Activated naive CD4-positive, alpha-beta T cell treated with anti-CD3 and anti-CD28 coated beads for 36 hours (primary cell): ENCODE measurements at regions not wholly inside any gene's neighbourhood (a gene's known extent, or its start where the extent isn't known, plus 50 kb on each side); places are given as distances from the start of the nearest gene placed in this dataset.

ENCODE experiments used
- CTCF ChIA-PET: fragments of 350-600 bp; sonication (Branson Sonifier 250); formaldehyde crosslinking; loops from one replicate; lab custom pipeline; 2021; ENCODE audit warnings: antibody characterized with exemption; lab: Charles Lee
- DNase-seq: peaks from one replicate; pipeline ENCODE4 v3.0.0-alpha.2; 2020
- H3K27ac Mint-ChIP-seq: one replicate; pipeline ENCODE4 v1.8.0; 2021; ENCODE audit warnings: mild to moderate bottlenecking, mixed read lengths
- H3K27me3 Mint-ChIP-seq: one replicate; pipeline ENCODE4 v1.8.0; 2021; ENCODE audit warnings: low read depth, mixed read lengths
- H3K36me3 Mint-ChIP-seq: one replicate; pipeline ENCODE4 v1.8.0; 2021; ENCODE audit warnings: low read depth, mixed read lengths
- H3K4me1 Mint-ChIP-seq: one replicate; pipeline ENCODE4 v1.8.0; 2021; ENCODE audit warnings: low read depth, mixed read lengths
- H3K4me3 Mint-ChIP-seq: one replicate; pipeline ENCODE4 v1.8.0; 2021; ENCODE audit warnings: mild to moderate bottlenecking, moderate library complexity, mixed read lengths
- H3K9me3 Mint-ChIP-seq: one replicate; pipeline ENCODE4 v1.8.0; 2021; ENCODE audit warnings: mixed read lengths
- intact Hi-C: fragments of 100-400 bp; cut with micrococcal nuclease; formaldehyde crosslinking; loops from one replicate; pipeline ENCODE4 v1.15.1; 2023

DNA sequence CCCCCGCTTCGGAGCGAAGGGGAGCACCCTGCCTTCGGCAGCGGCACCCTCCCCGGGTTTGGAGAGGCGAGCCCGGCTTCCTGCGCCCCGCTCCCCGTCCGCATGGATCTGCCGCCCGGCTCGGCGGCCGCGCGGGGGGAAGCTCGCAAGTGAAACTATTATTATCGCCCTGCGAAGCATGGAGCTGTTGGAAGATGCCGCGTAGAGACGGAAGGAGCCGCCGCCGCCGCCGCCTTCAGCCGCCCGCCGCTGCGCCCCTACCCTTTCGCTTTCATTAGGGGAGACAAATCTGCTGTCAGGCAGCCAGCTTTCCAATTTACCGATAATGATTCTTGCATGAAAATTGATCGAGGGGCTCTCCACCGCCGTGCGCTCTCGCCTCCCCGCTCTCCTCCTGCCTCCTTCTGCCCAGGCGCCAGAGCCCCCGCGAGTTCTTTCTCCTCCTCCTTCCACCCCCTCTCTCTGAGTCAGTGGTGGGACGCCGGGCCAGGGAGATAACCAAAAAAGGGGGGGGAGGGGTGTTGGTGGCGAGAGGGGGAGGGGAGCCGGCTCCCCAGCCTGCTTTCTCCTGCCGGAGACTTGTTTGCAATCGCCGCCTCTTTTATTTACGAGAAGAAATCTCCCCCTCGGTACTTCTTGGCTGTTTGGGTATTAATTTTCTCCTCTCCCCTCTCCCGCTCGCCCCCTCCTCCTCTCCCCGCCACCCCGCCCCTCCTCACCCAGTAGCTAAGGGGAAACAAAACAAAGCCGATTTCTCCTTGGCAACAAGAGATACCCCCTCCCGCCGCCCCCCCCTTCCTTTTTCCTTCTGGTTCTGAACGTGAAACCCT lies 58.0 kb upstream of the GSE1 start:
- peak overlapping the region; percentile 94 for H3K27ac Mint-ChIP-seq
- intact Hi-C loops, result loop anchor here (1.0 to 10.0 kb wide), 8 partner anchors 15 to 910 kb away; partner anchors contain the start of genes IRF8, KIAA0513 and KLHL36
- DNase-seq, result peak; percentile 72
- no peaks in the 10 kb centered on the region for H3K9me3 Mint-ChIP-seq
- CTCF ChIA-PET, result interaction anchor here (1.6 to 4.3 kb wide), 2 partner anchors 62 to 75 kb away, joined by 4 to 29 read pairs; no protein-coding TSS in a partner anchor
- peaks cover 3% of the 10 kb centered on the region for H3K36me3 Mint-ChIP-seq
- no peaks in the 10 kb centered on the region for H3K27me3 Mint-ChIP-seq
- peak overlapping the region; percentile 91 for H3K4me3 Mint-ChIP-seq
- H3K4me1 Mint-ChIP-seq, result peaks cover 42% of the 10 kb centered on the region

- Mint-ChIP-seq H3K27me3 (no peaks in the 10 kb centered on the region), H3K27ac (peak overlapping the region; percentile 94), H3K9me3 (no peaks in the 10 kb centered on the region), H3K36me3 (peaks cover 3% of the 10 kb centered on the region), H3K4me3 (peak overlapping the region; percentile 91), H3K4me1 (peaks cover 42% of the 10 kb centered on the region)
- intact Hi-C loops, result loop anchor here (1.0 to 10.0 kb wide), 8 partner anchors 14 to 911 kb away; partner anchors contain the start of genes GINS2, IRF8 and KLHL36
- CTCF ChIA-PET, result interaction anchor here (3.0 kb wide), 1 partner anchor 13 kb away, joined by 20 read pairs; no protein-coding TSS in a partner anchor
- peak; percentile 33 for DNase-seq
Observed at GRCh38 chr16:85555719-85556455, 57.2 kb upstream of the GSE1 start.

- Mint-ChIP-seq H3K36me3 (peaks cover 3% of the 10 kb centered on the region), H3K4me1 (peaks cover 40% of the 10 kb centered on the region), H3K9me3 (no peaks in the 10 kb centered on the region), H3K27me3 (no peaks in the 10 kb centered on the region), H3K27ac (peak overlapping the region; percentile 53), H3K4me3 (peak overlapping the region; percentile 91)
- CTCF ChIA-PET, result interaction anchor here (0.9 to 3.0 kb wide), 5 partner anchors 13 to 138 kb away, joined by 3 to 23 read pairs (median 11); partner anchors contain the start of gene GSE1
- DNase-seq, result peak; percentile 86
- intact Hi-C loops, result loop anchor here (2.0 to 10.0 kb wide), 3 partner anchors 132 to 912 kb away; partner anchors contain the start of genes GINS2, IRF8 and KLHL36
Observed at GRCh38 chr16:85556456-85557082, 56.6 kb upstream of the GSE1 start.

- CTCF ChIA-PET, result interaction anchor here (0.7 to 3.0 kb wide), 7 partner anchors 12 to 138 kb away, joined by 3 to 23 read pairs (median 3); partner anchors contain the start of gene GSE1
Observed at GRCh38 chr16:85557083-85557970, 55.8 kb upstream of the GSE1 start.

DNA sequence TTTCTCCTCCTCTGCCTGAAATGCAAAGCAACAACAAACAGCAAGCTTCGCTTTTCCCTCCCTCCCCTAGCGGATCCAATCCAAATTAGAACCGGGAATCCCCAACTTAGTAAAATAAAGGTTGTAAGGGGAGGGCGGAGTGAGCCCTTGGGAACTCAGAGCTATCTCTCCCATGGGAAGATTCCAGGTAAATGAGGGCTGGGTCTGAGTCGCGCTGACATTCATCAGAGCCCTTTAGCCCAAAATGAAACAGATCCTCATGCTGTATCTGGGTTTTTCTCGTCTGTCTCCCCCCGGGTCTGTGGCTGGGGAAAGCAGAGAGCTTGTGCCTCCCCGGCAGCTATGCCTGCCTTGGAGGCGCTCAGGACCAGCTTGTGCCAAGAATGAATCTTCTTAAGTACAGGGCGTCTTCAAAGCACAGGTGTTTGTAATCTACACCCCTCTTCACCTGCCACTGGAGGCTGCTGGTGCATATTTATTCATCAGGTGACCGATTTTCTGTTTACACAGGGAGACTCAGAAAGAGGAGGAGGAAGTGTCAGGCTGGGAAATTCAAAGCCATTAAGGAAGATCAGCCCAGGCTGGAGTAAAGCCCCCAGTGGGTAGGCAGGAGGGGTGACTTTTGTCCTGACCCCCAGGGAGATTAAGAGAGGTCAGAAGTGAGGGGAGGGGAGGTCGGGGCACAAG lies 55.0 kb upstream of the GSE1 start:
- CTCF ChIA-PET, result interaction anchor here (0.7 to 3.0 kb wide), 4 partner anchors 11 to 138 kb away, joined by 3 to 23 read pairs (median 12); no protein-coding TSS in a partner anchor
- Mint-ChIP-seq H3K4me3 (peak overlapping the region; percentile 47), H3K4me1 (peaks cover 32% of the 10 kb centered on the region), H3K9me3 (no peaks in the 10 kb centered on the region), H3K27me3 (no peaks in the 10 kb centered on the region), H3K36me3 (peaks cover 3% of the 10 kb centered on the region), H3K27ac (peak overlapping the region; percentile 57)
- intact Hi-C loops, result loop anchor here (2.0 to 10.0 kb wide), 3 partner anchors 131 to 913 kb away; partner anchors contain the start of genes GINS2, IRF8 and KLHL36
- DNase-seq, result peak; percentile 23

More at GRCh38 chr16:85557083-85557970, 55.8 kb upstream of the GSE1 start:
- intact Hi-C loops, result loop anchor here (2.0 to 10.0 kb wide), 3 partner anchors 131 to 913 kb away; partner anchors contain the start of genes GINS2, IRF8 and KLHL36
- DNase-seq, result no peak
- Mint-ChIP-seq H3K4me1 (peaks cover 37% of the 10 kb centered on the region), H3K27ac (peak overlapping the region; percentile 57), H3K9me3 (no peaks in the 10 kb centered on the region), H3K27me3 (no peaks in the 10 kb centered on the region), H3K36me3 (peaks cover 3% of the 10 kb centered on the region), H3K4me3 (peak overlapping the region; percentile 91)

GRCh38 chr16:85560932-85561247 lies 52.2 kb upstream of the GSE1 start:
- intact Hi-C loops, result no loop called here
- no peaks in the 10 kb centered on the region for H3K27me3 Mint-ChIP-seq
- no peak for DNase-seq
- peaks cover under 1% of the 10 kb centered on the region for H3K36me3 Mint-ChIP-seq
- no peak overlapping the region for H3K27ac Mint-ChIP-seq
- H3K9me3 Mint-ChIP-seq, result no peaks in the 10 kb centered on the region
- peaks cover 33% of the 10 kb centered on the region for H3K4me1 Mint-ChIP-seq
- CTCF ChIA-PET, result interaction anchor here (1.6 kb wide), 1 partner anchor 32 kb away, joined by 3 read pairs; no protein-coding TSS in a partner anchor
- no peak overlapping the region for H3K4me3 Mint-ChIP-seq

- intact Hi-C loops, result no loop called here
- DNase-seq, result no peak
- Mint-ChIP-seq H3K4me3 (no peak overlapping the region), H3K27ac (no peak overlapping the region), H3K9me3 (no peaks in the 10 kb centered on the region), H3K4me1 (peaks cover 34% of the 10 kb centered on the region), H3K36me3 (no peaks in the 10 kb centered on the region), H3K27me3 (no peaks in the 10 kb centered on the region)
- CTCF ChIA-PET, result interaction anchor here (1.1 to 1.6 kb wide), 3 partner anchors 32 to 70 kb away, joined by 3 read pairs; no protein-coding TSS in a partner anchor
Observed at GRCh38 chr16:85561248-85562092, 51.7 kb upstream of the GSE1 start.

GRCh38 chr16:85562093-85562786 lies 50.9 kb upstream of the GSE1 start:
- H3K27me3 Mint-ChIP-seq, result no peaks in the 10 kb centered on the region
- H3K4me1 Mint-ChIP-seq, result peaks cover 36% of the 10 kb centered on the region
- H3K9me3 Mint-ChIP-seq, result no peaks in the 10 kb centered on the region
- no peak overlapping the region for H3K4me3 Mint-ChIP-seq
- no peak overlapping the region for H3K27ac Mint-ChIP-seq
- CTCF ChIA-PET, result interaction anchor here (0.7 to 1.3 kb wide), 3 partner anchors 54 to 253 kb away, joined by 3 to 5 read pairs (median 3); no protein-coding TSS in a partner anchor
- DNase-seq, result no peak
- intact Hi-C loops, result no loop called here
- no peaks in the 10 kb centered on the region for H3K36me3 Mint-ChIP-seq

GRCh38 chr16:85563034-85563433 lies 50.1 kb upstream of the GSE1 start:
- no peaks in the 10 kb centered on the region for H3K9me3 Mint-ChIP-seq
- H3K36me3 Mint-ChIP-seq, result no peaks in the 10 kb centered on the region
- DNase-seq, result no peak
- peaks cover 33% of the 10 kb centered on the region for H3K4me1 Mint-ChIP-seq
- no peak overlapping the region for H3K4me3 Mint-ChIP-seq
- H3K27me3 Mint-ChIP-seq, result no peaks in the 10 kb centered on the region
- intact Hi-C loops, result no loop called here
- H3K27ac Mint-ChIP-seq, result no peak overlapping the region
- CTCF ChIA-PET, result interaction anchor here (0.6 to 1.5 kb wide), 3 partner anchors 47 to 254 kb away, joined by 3 to 5 read pairs (median 4); no protein-coding TSS in a partner anchor
